ENCODE measurements at regions not wholly inside any gene's neighbourhood (a gene's known extent, or its start where the extent isn't known, plus 50 kb on each side); places are given as distances from the start of the nearest gene placed in this dataset.

GRCh38 chr20:63129376-63129965 lies 86.5 kb downstream of the YTHDF1 start:
- Histone ChIP-seq H3K4me2 (ENCODE audit: insufficient read depth, low read length) (no peak overlapping the region), H3K27me3 (ENCODE audit: control insufficient read depth in 2 of 2, insufficient read depth in 2 of 2, low read length in 2 of 2) (peaks cover 46 to 80% of the 10 kb centered on the region in 2 experiments), H3K4me1 (replicated peaks in 1 of 2; ENCODE audit: control insufficient read depth in 2 of 2, insufficient read depth in 2 of 2, low read length in 2 of 2) (peaks cover 0 to 10% of the 10 kb centered on the region in 2 experiments; a peak in 2 of 5 replicates), H3K79me2 (ENCODE audit: control insufficient read depth, insufficient read depth, low read length) (no peaks in the 10 kb centered on the region), H3K27ac (ENCODE audit: extremely low read depth, low read depth, low read length) (no peak overlapping the region), H3K9me1 (ENCODE audit: control insufficient read depth, insufficient read depth, low read length) (no peaks in the 10 kb centered on the region), H3K4me3 (no peak overlapping the region), H3K9me3 (replicated peaks; ENCODE audit: control insufficient read depth, insufficient read depth, low read depth, low read length) (no peaks in the 10 kb centered on the region), H3K9ac (ENCODE audit: insufficient read depth in 1 of 2, low read depth in 2 of 2, low read length in 2 of 2) (no peak overlapping the region), H2AFZ (ENCODE audit: low read depth, low read length) (no peak overlapping the region), H3K36me3 (ENCODE audit: control insufficient read depth, insufficient read depth, low read length) (no peaks in the 10 kb centered on the region), H4K20me1 (replicated peaks; ENCODE audit: control insufficient read depth, insufficient read depth, low read length) (no peaks in the 10 kb centered on the region; the same call in 1 of the 2 replicates)
- FAIRE-seq (no peak), DNase-seq (ENCODE audit: extremely low read depth in 1 of 4, low spot score in 3 of 4) (no peak), ATAC-seq (no peak)
- ChIA-PET POLR2A (no interaction called here), CTCF (ENCODE audit: low intra/inter-chr PET ratio) (no interaction called here)
- no TSS peak for BruUV-seq (replicated peaks)
- TF ChIP-seq TARDBP (IDR thresholded peaks at IDR 0.05) (no peak), ZNF124 (CRISPR knock-in tag; IDR thresholded peaks at IDR 0.05) (no peak), MTF1 (CRISPR knock-in tag; IDR thresholded peaks at IDR 0.05; ENCODE audit: borderline replicate concordance) (no peak), HNRNPH1 (optimal IDR thresholded peaks at IDR 0.05; ENCODE audit: low read depth, low read length) (no peak), GTF2F1 (IDR thresholded peaks at IDR 0.05; ENCODE audit: low read depth, low read length) (no peak), NR3C1 (CRISPR knock-in tag; IDR thresholded peaks at IDR 0.05) (no peak), YBX1 (IDR thresholded peaks at IDR 0.05) (no peak), AFF4 (CRISPR knock-in tag; IDR thresholded peaks at IDR 0.05) (no peak), FOSL1 (tag; conservative IDR thresholded peaks at IDR 0.05) (no peak), ELF4 (CRISPR knock-in tag; IDR thresholded peaks at IDR 0.05) (no peak), MTA3 (IDR thresholded peaks at IDR 0.05; ENCODE audit: borderline replicate concordance) (no peak), CREBBP (IDR thresholded peaks at IDR 0.05; ENCODE audit: low read depth, low read length) (no peak), PRMT5 (CRISPR knock-in tag; IDR thresholded peaks at IDR 0.05) (no peak)
- TF ChIP-seq, protein P1, sequence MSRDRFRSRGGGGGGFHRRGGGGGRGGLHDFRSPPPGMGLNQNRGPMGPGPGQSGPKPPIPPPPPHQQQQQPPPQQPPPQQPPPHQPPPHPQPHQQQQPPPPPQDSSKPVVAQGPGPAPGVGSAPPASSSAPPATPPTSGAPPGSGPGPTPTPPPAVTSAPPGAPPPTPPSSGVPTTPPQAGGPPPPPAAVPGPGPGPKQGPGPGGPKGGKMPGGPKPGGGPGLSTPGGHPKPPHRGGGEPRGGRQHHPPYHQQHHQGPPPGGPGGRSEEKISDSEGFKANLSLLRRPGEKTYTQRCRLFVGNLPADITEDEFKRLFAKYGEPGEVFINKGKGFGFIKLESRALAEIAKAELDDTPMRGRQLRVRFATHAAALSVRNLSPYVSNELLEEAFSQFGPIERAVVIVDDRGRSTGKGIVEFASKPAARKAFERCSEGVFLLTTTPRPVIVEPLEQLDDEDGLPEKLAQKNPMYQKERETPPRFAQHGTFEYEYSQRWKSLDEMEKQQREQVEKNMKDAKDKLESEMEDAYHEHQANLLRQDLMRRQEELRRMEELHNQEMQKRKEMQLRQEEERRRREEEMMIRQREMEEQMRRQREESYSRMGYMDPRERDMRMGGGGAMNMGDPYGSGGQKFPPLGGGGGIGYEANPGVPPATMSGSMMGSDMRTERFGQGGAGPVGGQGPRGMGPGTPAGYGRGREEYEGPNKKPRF (IDR thresholded peaks at IDR 0.05; ENCODE audit: low read depth, low read length): no peak
- intact Hi-C loops (cut with micrococcal nuclease): no loop called here
- 1% methylated on average over 6 of the region's 9 CpGs for WGBS (ENCODE audit: insufficient coverage, low coverage, missing lambda C conversion rate)
- in situ Hi-C loops (cut with MboI): no loop called here

Data from K562 (cell line).